CD4-positive, alpha-beta T cell (primary cell): ENCODE measurements at regions not wholly inside any gene's neighbourhood (a gene's known extent, or its start where the extent isn't known, plus 50 kb on each side); places are given as distances from the start of the nearest gene placed in this dataset.
"Not testable (repeated sequence)": the region's sequence is repeated elsewhere in the genome, so short reads cannot be mapped to it uniquely, and the experiment has no call there.

Source experiments
- ATAC-seq: fragments of 200-7000 bp; cut with Tn5 transposase; one replicate; pipeline ENCODE4 v1.10.0; 2022; ENCODE audit warnings: mild to moderate bottlenecking; ENCODE audit not compliant: poor library complexity
- CTCF ChIA-PET: fragments of 350-600 bp; sonication (Branson Sonifier 250); formaldehyde crosslinking; loops from one replicate; lab custom pipeline; 2021; ENCODE audit warnings: antibody characterized with exemption, inconsistent platforms; lab: Charles Lee
- POLR2A ChIA-PET: fragments of 350-600 bp; sonication (Branson Sonifier 250); formaldehyde crosslinking; loops from one replicate; lab custom pipeline; 2021; ENCODE audit warnings: antibody characterized with exemption, inconsistent platforms; lab: Charles Lee
- DNase-seq, 14 experiments: peaks; one replicate each; pipeline ENCODE4 v3.0.0-alpha.2; 2013 to 2020; ENCODE audit warnings: mixed read lengths in 2 of 14
- H3K27ac ChIP-seq, 2 donors: one replicate each; pipeline versions ENCODE4 v1.5.1 to v1.7.0; 2013; ENCODE audit warnings: low read length in 2 of 2, low read depth in 1 of 2, mild to moderate bottlenecking in 1 of 2
- H3K27me3 ChIP-seq, 2 experiments: 1 replicate in 1 of 2; 2 replicates in 1 of 2; pipeline versions ENCODE4 v1.6.1 to v1.7.0; 2013; ENCODE audit warnings: low read length in 2 of 2, control low read depth in 1 of 2, mild to moderate bottlenecking in 1 of 2, moderate library complexity in 1 of 2; ENCODE audit not compliant: insufficient read depth in 2 of 2, control insufficient read depth in 1 of 2
- H3K36me3 ChIP-seq: one replicate; pipeline ENCODE4 v1.6.1; 2013; ENCODE audit warnings: low read length, control low read depth; ENCODE audit not compliant: insufficient read depth
- H3K4me1 ChIP-seq: one replicate; pipeline ENCODE4 v1.6.1; 2013; ENCODE audit warnings: low read length, control low read depth; ENCODE audit not compliant: insufficient read depth
- H3K4me3 ChIP-seq: one replicate; pipeline ENCODE4 v1.5.1; 2013; ENCODE audit warnings: mild to moderate bottlenecking, low read length, moderate library complexity
- H3K9me3 ChIP-seq, 2 experiments: 1 replicate in 1 of 2; 2 replicates in 1 of 2; pipeline versions ENCODE4 v1.6.1 to v1.7.0; 2013; ENCODE audit warnings: low read length in 2 of 2, mild to moderate bottlenecking in 2 of 2, control low read depth in 1 of 2, moderate library complexity in 1 of 2; ENCODE audit not compliant: control insufficient read depth in 1 of 2, insufficient read depth in 1 of 2
- H3K27ac Mint-ChIP-seq: one replicate; pipeline ENCODE4 v1.8.0; 2020; ENCODE audit warnings: mixed read lengths
- H3K27me3 Mint-ChIP-seq: one replicate; pipeline ENCODE4 v1.8.0; 2021; ENCODE audit warnings: mixed read lengths
- H3K36me3 Mint-ChIP-seq: one replicate; pipeline ENCODE4 v1.8.0; 2021; ENCODE audit warnings: low read depth, mixed read lengths
- H3K4me1 Mint-ChIP-seq: one replicate; pipeline ENCODE4 v1.8.0; 2021; ENCODE audit warnings: low read depth, mixed read lengths
- H3K4me3 Mint-ChIP-seq: one replicate; pipeline ENCODE4 v1.8.0; 2020; ENCODE audit warnings: mild to moderate bottlenecking, mixed read lengths
- H3K9me3 Mint-ChIP-seq: one replicate; pipeline ENCODE4 v1.8.0; 2020; ENCODE audit warnings: mixed read lengths
- CTCF ChIP-seq: fragments of 200-600 bp; IDR thresholded peaks from one replicate; pipeline ENCODE4 v1.8.0; 2022; ENCODE audit warnings: antibody characterized with exemption, mild to moderate bottlenecking
- intact Hi-C, 2 experiments: fragments of 100-400 bp; cut with DNase I in 1 of 2; cut with micrococcal nuclease in 1 of 2; formaldehyde crosslinking; loops; one replicate each; pipeline versions ENCODE4 v1.15.1 to v1.9.0; 2023 to 2025; cut with DNase I, micrococcal nuclease

GRCh38 chr5:176122361-176122760 lies 115.9 kb upstream of the SIMC1 start:
- H3K4me3 Mint-ChIP-seq, H3K36me3 Mint-ChIP-seq, H3K9me3 Mint-ChIP-seq, ATAC-seq, H3K27ac ChIP-seq, DNase-seq, H3K4me1 Mint-ChIP-seq, H3K27me3 Mint-ChIP-seq, H3K4me3 ChIP-seq, H3K27me3 ChIP-seq, H3K4me1 ChIP-seq, H3K27ac Mint-ChIP-seq, H3K9me3 ChIP-seq, H3K36me3 ChIP-seq, CTCF ChIA-PET, intact Hi-C loops, POLR2A ChIA-PET: not testable (repeated sequence)

- POLR2A ChIA-PET, H3K4me3 Mint-ChIP-seq, H3K9me3 Mint-ChIP-seq, H3K36me3 ChIP-seq, H3K27ac ChIP-seq, intact Hi-C loops, H3K36me3 Mint-ChIP-seq, ATAC-seq, H3K4me3 ChIP-seq, H3K9me3 ChIP-seq, H3K27ac Mint-ChIP-seq, H3K4me1 Mint-ChIP-seq, H3K4me1 ChIP-seq, H3K27me3 ChIP-seq, CTCF ChIA-PET, DNase-seq, H3K27me3 Mint-ChIP-seq: not testable (repeated sequence)
Measured at GRCh38 chr5:176124120-176124519, 114.1 kb upstream of the SIMC1 start.

- no peak overlapping the region for H3K4me3 Mint-ChIP-seq
- H3K27ac ChIP-seq = no peak overlapping the region
- ATAC-seq (no peak), DNase-seq (no peak)
- H3K27me3 ChIP-seq = peaks cover 10 to 11% of the 10 kb centered on the region in 2 experiments
- ChIA-PET CTCF (no interaction called here), POLR2A (no interaction called here)
- H3K36me3 ChIP-seq = no peaks in the 10 kb centered on the region
- no peaks in the 10 kb centered on the region for H3K36me3 Mint-ChIP-seq
- H3K9me3 Mint-ChIP-seq = no peaks in the 10 kb centered on the region
- H3K4me3 ChIP-seq = no peak overlapping the region
- intact Hi-C loops = no loop called here
- peaks cover 19% of the 10 kb centered on the region for H3K4me1 ChIP-seq
- TF ChIP-seq CTCF = no peak
- peaks cover 0 to 22% of the 10 kb centered on the region in 2 experiments for H3K9me3 ChIP-seq
- no peak overlapping the region for H3K27ac Mint-ChIP-seq
- peaks cover 17% of the 10 kb centered on the region for H3K4me1 Mint-ChIP-seq
- H3K27me3 Mint-ChIP-seq = peaks cover 41% of the 10 kb centered on the region
Measured at GRCh38 chr5:176131771-176132170, 106.5 kb upstream of the SIMC1 start.

- DNase-seq (peak in 4 of 14 experiments; percentile 2 to 31 (median 7)), ATAC-seq (peak; percentile 43)
- Mint-ChIP-seq H3K9me3 (no peaks in the 10 kb centered on the region), H3K36me3 (no peaks in the 10 kb centered on the region), H3K4me1 (peaks cover 17% of the 10 kb centered on the region), H3K27me3 (peaks cover 46% of the 10 kb centered on the region), H3K4me3 (peak overlapping the region; percentile 75), H3K27ac (peak overlapping the region; percentile 42)
- peaks cover 10 to 11% of the 10 kb centered on the region in 2 experiments for H3K27me3 ChIP-seq
- no peaks in the 10 kb centered on the region for H3K36me3 ChIP-seq
- TF ChIP-seq CTCF = no peak
- no peak overlapping the region for H3K27ac ChIP-seq
- ChIA-PET CTCF (no interaction called here), POLR2A (no interaction called here)
- H3K4me3 ChIP-seq = peak overlapping the region; percentile 53
- intact Hi-C loops = no loop called here
- peaks cover 19% of the 10 kb centered on the region for H3K4me1 ChIP-seq
- peaks cover 0 to 22% of the 10 kb centered on the region in 2 experiments for H3K9me3 ChIP-seq
Measured at GRCh38 chr5:176132471-176133288, 105.5 kb upstream of the SIMC1 start.
